HCT116 (cell line): ENCODE measurements at regions not wholly inside any gene's neighbourhood (a gene's known extent, or its start where the extent isn't known, plus 50 kb on each side); places are given as distances from the start of the nearest gene placed in this dataset.

Source experiments
- ATAC-seq: fragments of 200-7000 bp; cut with Tn5 transposase; 2 replicates; pipeline ENCODE4 v1.9.1; 2020; ENCODE audit warnings: mild to moderate bottlenecking, moderate library complexity
- BruUV-seq: library from RNA; stranded (reverse); fragments of 400-500 nt; replicated peaks from 2 replicates; lab custom pipeline; 2021; lab: Mats Ljungman, UMichigan
- CTCF ChIA-PET: fragments of 300-600 bp; sonication (Branson Sonifier 250); formaldehyde crosslinking; loops from one replicate; lab custom pipeline; 2021; ENCODE audit warnings: antibody characterized with exemption; lab: Charles Lee
- POLR2A ChIA-PET: fragments of 300-600, 350-600 bp; sonication (Branson Sonifier 250); formaldehyde crosslinking; loops from one replicate; lab custom pipeline; 2021; ENCODE audit warnings: antibody characterized with exemption; lab: Charles Lee
- RAD21 ChIA-PET, 2 experiments: fragments of 300-600 bp; sonication (Branson Sonifier 250); formaldehyde crosslinking; loops; one replicate each; lab custom pipeline; 2023; ENCODE audit warnings: low total read pairs in 2 of 2; ENCODE audit not compliant: uncharacterized antibody in 2 of 2, unreplicated experiment in 2 of 2, low non-redundant PET in 1 of 2; lab: Charles Lee
- DNase-seq: peaks from one replicate; pipeline ENCODE4 v3.0.0-alpha.2; 2010; ENCODE audit warnings: low read depth, low spot score
- H2AFZ ChIP-seq: fragments of 200-600 bp; shearing (Covaris generic), sonication (generic); 2 replicates; pipeline ENCODE4 v1.6.1; 2017; ENCODE audit warnings: low read depth, mixed run types, mixed read lengths, antibody characterized with exemption, low read length; ENCODE audit not compliant: poor library complexity, severe bottlenecking
- H3K27ac ChIP-seq: 2 replicates; pipeline ENCODE4 v1.5.1; 2012; ENCODE audit warnings: low read depth, low read length
- H3K27me3 ChIP-seq: fragments of 200-600 bp; sonication (generic); 2 replicates; pipeline ENCODE4 v1.6.1; 2016; ENCODE audit warnings: mixed run types, low read length, mixed read lengths; ENCODE audit not compliant: insufficient read depth
- H3K36me3 ChIP-seq, 2 experiments: fragments of 200-500 bp in 1 of 2; fragments of 200-600 bp in 1 of 2; sonication (Bioruptor generic) in 1 of 2; sonication (generic) in 1 of 2; 2 replicates each; pipeline versions ENCODE4 v1.5.1 to v1.6.1; 2014 to 2016; ENCODE audit warnings: low read length in 2 of 2, inconsistent platforms in 1 of 2, mixed read lengths in 1 of 2, mixed run types in 1 of 2; ENCODE audit not compliant: insufficient read depth in 2 of 2, control insufficient read depth in 1 of 2
- H3K4me1 ChIP-seq, 2 experiments: fragments of 200-600 bp in 1 of 2; sonication (generic) in 1 of 2; 2 replicates each; pipeline versions ENCODE4 v1.5.1 to v1.6.1; 2012 to 2017; ENCODE audit warnings: low read length in 2 of 2, inconsistent platforms in 1 of 2, mild to moderate bottlenecking in 1 of 2, mixed read lengths in 1 of 2, mixed run types in 1 of 2, moderate library complexity in 1 of 2; ENCODE audit not compliant: insufficient read depth in 2 of 2, control insufficient read depth in 1 of 2
- H3K4me2 ChIP-seq: fragments of 200-600 bp; sonication (generic); 2 replicates; pipeline ENCODE4 v1.6.1; 2017; ENCODE audit warnings: mixed run types, low read length, mixed read lengths
- H3K4me3 ChIP-seq, 2 experiments: fragments of 200-600 bp in 1 of 2; sonication (generic) in 1 of 2; replicated peaks in 1 of 2; 2 replicates each; pipeline ENCODE4 v1.5.1; 2011 to 2016; ENCODE audit warnings: low read length in 2 of 2, control low read depth in 1 of 2, low read depth in 1 of 2, mild to moderate bottlenecking in 1 of 2, mixed read lengths in 1 of 2, mixed run types in 1 of 2
- H3K79me2 ChIP-seq: fragments of 200-600 bp; sonication (generic); 2 replicates; pipeline ENCODE4 v1.6.1; 2017; ENCODE audit warnings: mild to moderate bottlenecking, mixed run types, low read length, moderate library complexity, mixed read lengths; ENCODE audit not compliant: insufficient read depth
- H3K9ac ChIP-seq: fragments of 200-600 bp; sonication (generic); 2 replicates; pipeline ENCODE4 v1.6.1; 2016; ENCODE audit warnings: low read length, mixed read lengths
- H3K9me2 ChIP-seq: fragments of 200-600 bp; sonication (generic), shearing (Covaris generic); 2 replicates; pipeline ENCODE4 v1.6.1; 2017; ENCODE audit warnings: mixed run types, mild to moderate bottlenecking, moderate library complexity; ENCODE audit not compliant: insufficient read depth
- H3K9me3 ChIP-seq, 2 experiments: fragments of 200-500 bp in 1 of 2; fragments of 200-600 bp in 1 of 2; sonication (Bioruptor generic) in 1 of 2; sonication (generic) in 1 of 2; 2 replicates each; pipeline ENCODE4 v1.6.1; 2014 to 2017; ENCODE audit warnings: low read length in 2 of 2, mixed read lengths in 2 of 2, inconsistent platforms in 1 of 2, low read depth in 1 of 2, mild to moderate bottlenecking in 1 of 2, mixed run types in 1 of 2, moderate library complexity in 1 of 2; ENCODE audit not compliant: control insufficient read depth in 1 of 2, insufficient read depth in 1 of 2
- H4K20me1 ChIP-seq: fragments of 200-600 bp; sonication (generic), shearing (Covaris generic); 2 replicates; pipeline ENCODE4 v1.6.1; 2017; ENCODE audit warnings: mixed run types, mild to moderate bottlenecking, moderate library complexity; ENCODE audit not compliant: insufficient read depth
- CBX3 ChIP-seq: IDR thresholded peaks from 2 replicates; pipeline ENCODE4 v1.6.1; 2012; ENCODE audit warnings: low read depth
- EGR1 ChIP-seq: IDR thresholded peaks from 2 replicates; pipeline ENCODE4 v1.6.1; 2012; ENCODE audit warnings: low read depth
- ELF1 ChIP-seq: IDR thresholded peaks from 2 replicates; pipeline ENCODE4 v1.6.1; 2012; ENCODE audit warnings: low read depth, borderline replicate concordance
- EZH2phosphoT487 ChIP-seq: fragments of 200-600 bp; IDR thresholded peaks from 2 replicates; pipeline ENCODE4 v1.6.1; 2018; ENCODE audit warnings: antibody characterized with exemption, borderline replicate concordance
- FOSL1 ChIP-seq: IDR thresholded peaks from 2 replicates; pipeline ENCODE4 v1.6.1; 2012; ENCODE audit warnings: low read depth
- MAX ChIP-seq: IDR thresholded peaks from 2 replicates; pipeline ENCODE4 v1.6.1; 2012
- POLR2AphosphoS5 ChIP-seq: IDR thresholded peaks from 2 replicates; pipeline ENCODE4 v1.6.1; 2011; ENCODE audit warnings: mild to moderate bottlenecking, low read depth, low read length, moderate library complexity
- RAD21 ChIP-seq: IDR thresholded peaks from 2 replicates; pipeline ENCODE4 v1.6.1; 2012; ENCODE audit warnings: low read depth, mild to moderate bottlenecking
- SIN3A ChIP-seq: IDR thresholded peaks from 2 replicates; pipeline ENCODE4 v1.6.1; 2012; ENCODE audit warnings: low read depth
- SP1 ChIP-seq: IDR thresholded peaks from 2 replicates; pipeline ENCODE4 v1.6.1; 2012; ENCODE audit warnings: low read depth
- TCF7L2 ChIP-seq: IDR thresholded peaks from 2 replicates; pipeline ENCODE4 v1.7.0; 2011; ENCODE audit warnings: borderline replicate concordance, inconsistent platforms; ENCODE audit not compliant: insufficient read depth, insufficient read length; ENCODE audit errors: extremely low read depth
- intact Hi-C: fragments of 100-400 bp; cut with micrococcal nuclease; formaldehyde crosslinking; loops from 2 replicates; pipeline ENCODE4 v1.10.0; 2022
- TF ChIP-seq, protein P1 (sequence below): IDR thresholded peaks from 2 replicates; pipeline ENCODE4 v1.6.1; 2012; ENCODE audit warnings: low read depth
- TF ChIP-seq, protein P2 (sequence below): IDR thresholded peaks from 2 replicates; pipeline ENCODE4 v1.6.1; 2011; ENCODE audit warnings: mild to moderate bottlenecking, low read length, moderate library complexity; ENCODE audit not compliant: insufficient replicate concordance; ENCODE audit errors: extremely low read depth

GRCh38 chr2:19579461-19579860 lies 221.0 kb upstream of the OSR1 start:
- BruUV-seq = no TSS peak

DNA sequence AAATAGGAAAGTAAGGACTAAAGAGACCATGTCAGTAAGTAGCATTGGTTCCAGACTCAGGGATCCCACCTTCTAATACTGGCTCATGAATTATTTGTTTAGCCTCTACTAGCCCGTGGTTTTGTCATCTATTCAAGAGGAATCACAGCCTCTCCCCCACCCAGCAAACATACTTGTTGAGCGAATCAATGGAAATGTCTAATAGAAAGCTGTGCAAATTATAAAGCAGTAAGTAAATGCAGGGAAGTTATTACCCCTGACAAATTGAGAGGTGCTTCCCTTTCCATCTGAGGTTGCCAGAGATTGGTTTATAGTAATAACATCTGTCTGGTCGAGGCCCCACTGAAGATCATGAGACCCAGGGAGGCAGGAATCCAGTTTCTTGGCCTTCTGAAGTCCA lies 219.3 kb upstream of the OSR1 start:
- no peak overlapping the region for H3K27ac ChIP-seq
- intact Hi-C loops = no loop called here
- no TSS peak for BruUV-seq
- no peaks in the 10 kb centered on the region for H3K79me2 ChIP-seq
- ChIA-PET POLR2A (no interaction called here), RAD21 (no interaction called here), CTCF (no interaction called here)
- no peak overlapping the region for H3K4me2 ChIP-seq
- H3K27me3 ChIP-seq = 0 out of 2 replicates have a peak, but pooled peaks cover 4% of the 10 kb centered on the region
- no peaks in the 10 kb centered on the region for H3K9me2 ChIP-seq
- ATAC-seq = no peak
- H2AFZ ChIP-seq = no peak overlapping the region
- DNase-seq = no peak
- no peak overlapping the region for H3K4me3 ChIP-seq
- H3K9ac ChIP-seq = no peak overlapping the region
- no peaks in the 10 kb centered on the region for H3K36me3 ChIP-seq
- no peaks in the 10 kb centered on the region for H3K4me1 ChIP-seq
- no peaks in the 10 kb centered on the region for H4K20me1 ChIP-seq
- no peaks in the 10 kb centered on the region for H3K9me3 ChIP-seq
- TF ChIP-seq CBX3 = no peak
- TF ChIP-seq, protein P1, sequence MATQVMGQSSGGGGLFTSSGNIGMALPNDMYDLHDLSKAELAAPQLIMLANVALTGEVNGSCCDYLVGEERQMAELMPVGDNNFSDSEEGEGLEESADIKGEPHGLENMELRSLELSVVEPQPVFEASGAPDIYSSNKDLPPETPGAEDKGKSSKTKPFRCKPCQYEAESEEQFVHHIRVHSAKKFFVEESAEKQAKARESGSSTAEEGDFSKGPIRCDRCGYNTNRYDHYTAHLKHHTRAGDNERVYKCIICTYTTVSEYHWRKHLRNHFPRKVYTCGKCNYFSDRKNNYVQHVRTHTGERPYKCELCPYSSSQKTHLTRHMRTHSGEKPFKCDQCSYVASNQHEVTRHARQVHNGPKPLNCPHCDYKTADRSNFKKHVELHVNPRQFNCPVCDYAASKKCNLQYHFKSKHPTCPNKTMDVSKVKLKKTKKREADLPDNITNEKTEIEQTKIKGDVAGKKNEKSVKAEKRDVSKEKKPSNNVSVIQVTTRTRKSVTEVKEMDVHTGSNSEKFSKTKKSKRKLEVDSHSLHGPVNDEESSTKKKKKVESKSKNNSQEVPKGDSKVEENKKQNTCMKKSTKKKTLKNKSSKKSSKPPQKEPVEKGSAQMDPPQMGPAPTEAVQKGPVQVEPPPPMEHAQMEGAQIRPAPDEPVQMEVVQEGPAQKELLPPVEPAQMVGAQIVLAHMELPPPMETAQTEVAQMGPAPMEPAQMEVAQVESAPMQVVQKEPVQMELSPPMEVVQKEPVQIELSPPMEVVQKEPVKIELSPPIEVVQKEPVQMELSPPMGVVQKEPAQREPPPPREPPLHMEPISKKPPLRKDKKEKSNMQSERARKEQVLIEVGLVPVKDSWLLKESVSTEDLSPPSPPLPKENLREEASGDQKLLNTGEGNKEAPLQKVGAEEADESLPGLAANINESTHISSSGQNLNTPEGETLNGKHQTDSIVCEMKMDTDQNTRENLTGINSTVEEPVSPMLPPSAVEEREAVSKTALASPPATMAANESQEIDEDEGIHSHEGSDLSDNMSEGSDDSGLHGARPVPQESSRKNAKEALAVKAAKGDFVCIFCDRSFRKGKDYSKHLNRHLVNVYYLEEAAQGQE = no peak
- no peak for TF ChIP-seq SIN3A
- no peak for TF ChIP-seq EGR1
- TF ChIP-seq, protein P2, sequence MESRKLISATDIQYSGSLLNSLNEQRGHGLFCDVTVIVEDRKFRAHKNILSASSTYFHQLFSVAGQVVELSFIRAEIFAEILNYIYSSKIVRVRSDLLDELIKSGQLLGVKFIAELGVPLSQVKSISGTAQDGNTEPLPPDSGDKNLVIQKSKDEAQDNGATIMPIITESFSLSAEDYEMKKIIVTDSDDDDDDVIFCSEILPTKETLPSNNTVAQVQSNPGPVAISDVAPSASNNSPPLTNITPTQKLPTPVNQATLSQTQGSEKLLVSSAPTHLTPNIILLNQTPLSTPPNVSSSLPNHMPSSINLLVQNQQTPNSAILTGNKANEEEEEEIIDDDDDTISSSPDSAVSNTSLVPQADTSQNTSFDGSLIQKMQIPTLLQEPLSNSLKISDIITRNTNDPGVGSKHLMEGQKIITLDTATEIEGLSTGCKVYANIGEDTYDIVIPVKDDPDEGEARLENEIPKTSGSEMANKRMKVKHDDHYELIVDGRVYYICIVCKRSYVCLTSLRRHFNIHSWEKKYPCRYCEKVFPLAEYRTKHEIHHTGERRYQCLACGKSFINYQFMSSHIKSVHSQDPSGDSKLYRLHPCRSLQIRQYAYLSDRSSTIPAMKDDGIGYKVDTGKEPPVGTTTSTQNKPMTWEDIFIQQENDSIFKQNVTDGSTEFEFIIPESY = no peak
- no peak for TF ChIP-seq FOSL1

More at GRCh38 chr2:19579461-19579860, 221.0 kb upstream of the OSR1 start:
- Histone ChIP-seq H3K9ac (no peak overlapping the region), H3K79me2 (no peaks in the 10 kb centered on the region), H3K4me3 (no peak overlapping the region), H3K4me1 (no peaks in the 10 kb centered on the region), H4K20me1 (no peaks in the 10 kb centered on the region), H2AFZ (no peak overlapping the region), H3K9me2 (no peaks in the 10 kb centered on the region), H3K27ac (no peak overlapping the region), H3K36me3 (no peaks in the 10 kb centered on the region), H3K27me3 (0 out of 2 replicates have a peak, but pooled peaks cover 4% of the 10 kb centered on the region), H3K4me2 (no peak overlapping the region), H3K9me3 (no peaks in the 10 kb centered on the region)
- ChIA-PET POLR2A (no interaction called here), CTCF (no interaction called here), RAD21 (no interaction called here)
- DNase-seq = no peak
- TF ChIP-seq SP1 (no peak), ELF1 (no peak), FOSL1 (no peak), TCF7L2 (no peak), RAD21 (no peak), EZH2phosphoT487 (no peak), POLR2AphosphoS5 (no peak), MAX (no peak), SIN3A (no peak)
- TF ChIP-seq, protein P2 = no peak
- intact Hi-C loops = no loop called here
- ATAC-seq = no peak
